Embryonic facial prominence (tissue), 1 donor: ENCODE measurements at regions not wholly inside any gene's neighbourhood (a gene's known extent, or its start where the extent isn't known, plus 50 kb on each side); places are given as distances from the start of the nearest gene placed in this dataset.

Experiments
- DNase-seq: peaks from one replicate; pipeline ENCODE4 v3.0.0-alpha.2; 2016; ENCODE audit errors: extremely low spot score

GRCh38 chr5:167948251-167948650 is 343.2 kb upstream of the WWC1 start:
- no peak for DNase-seq

GRCh38 chr5:167949435-167949834 is 342.0 kb upstream of the WWC1 start:
- DNase-seq, result no peak

GRCh38 chr5:167950126-167950721 is 341.2 kb upstream of the WWC1 start:
- DNase-seq, result no peak

GRCh38 chr5:167951116-167951515 is 340.3 kb upstream of the WWC1 start:
- DNase-seq, result no peak

GRCh38 chr5:167952278-167952995 is 339.0 kb upstream of the WWC1 start:
- no peak for DNase-seq

GRCh38 chr5:167953151-167953798 is 338.2 kb upstream of the WWC1 start:
- no peak for DNase-seq

- DNase-seq, result no peak
These were observed 329.7 kb upstream of the WWC1 start for GRCh38 chr5:167961731-167962130.

- no peak for DNase-seq
These were observed 326.9 kb upstream of the WWC1 start for GRCh38 chr5:167964529-167964928.

GRCh38 chr5:167965710-167966109 is 325.7 kb upstream of the WWC1 start:
- no peak for DNase-seq

- DNase-seq, result no peak
These were observed 324.5 kb upstream of the WWC1 start for GRCh38 chr5:167966979-167967378.

GRCh38 chr5:167967494-167968177 is 323.8 kb upstream of the WWC1 start:
- DNase-seq, result no peak

- no peak for DNase-seq
These were observed 322.6 kb upstream of the WWC1 start for GRCh38 chr5:167968837-167969236.

- DNase-seq, result no peak
These were observed 321.4 kb upstream of the WWC1 start for GRCh38 chr5:167969998-167970397.

- DNase-seq, result no peak
These were observed 319.7 kb upstream of the WWC1 start for GRCh38 chr5:167971706-167972105.

- no peak for DNase-seq
These were observed 318.3 kb upstream of the WWC1 start for GRCh38 chr5:167973126-167973525.

- no peak for DNase-seq
These were observed 306.5 kb upstream of the WWC1 start for GRCh38 chr5:167984951-167985350.

GRCh38 chr5:167985373-167985772 is 306.1 kb upstream of the WWC1 start:
- DNase-seq, result no peak

GRCh38 chr5:167987490-167988280 is 303.8 kb upstream of the WWC1 start:
- no peak for DNase-seq

- DNase-seq, result no peak
These were observed 298.6 kb upstream of the WWC1 start for GRCh38 chr5:167992868-167993267.

GRCh38 chr5:167993771-167994170 is 297.7 kb upstream of the WWC1 start:
- no peak for DNase-seq

- no peak for DNase-seq
These were observed 295.5 kb upstream of the WWC1 start for GRCh38 chr5:167995844-167996425.
